GM23248 (cell line): ENCODE measurements at regions not wholly inside any gene's neighbourhood (a gene's known extent, or its start where the extent isn't known, plus 50 kb on each side); places are given as distances from the start of the nearest gene placed in this dataset.

Experiments
- DNase-seq: peaks from one replicate; pipeline ENCODE4 v3.0.0-alpha.2; 2015
- H2AFZ ChIP-seq: fragments of 200-600 bp; sonication (generic); 2 replicates; pipeline ENCODE4 v1.6.1; 2016; ENCODE audit warnings: antibody characterized with exemption
- H3F3A ChIP-seq: fragments of 200-600 bp; sonication (generic); 2 replicates; pipeline ENCODE4 v1.6.1; 2016; ENCODE audit warnings: mild to moderate bottlenecking, antibody characterized with exemption, mixed run types; ENCODE audit not compliant: insufficient read depth
- H3K27ac ChIP-seq: fragments of 200-600 bp; sonication (generic); 2 replicates; pipeline ENCODE4 v1.5.1; 2016; ENCODE audit warnings: mild to moderate bottlenecking
- H3K27me3 ChIP-seq: fragments of 200-600 bp; sonication (generic); replicated peaks from 2 replicates; pipeline ENCODE4 v1.6.1; 2016; ENCODE audit warnings: mild to moderate bottlenecking; ENCODE audit not compliant: insufficient read depth
- H3K36me3 ChIP-seq: fragments of 200-600 bp; sonication (generic); 2 replicates; pipeline ENCODE4 v1.6.1; 2016; ENCODE audit warnings: low read depth, mild to moderate bottlenecking
- H3K4me1 ChIP-seq: fragments of 200-600 bp; sonication (generic); 2 replicates; pipeline ENCODE4 v1.6.1; 2016; ENCODE audit warnings: mild to moderate bottlenecking; ENCODE audit not compliant: insufficient read depth
- H3K4me2 ChIP-seq: fragments of 200-600 bp; sonication (generic); one replicate; pipeline ENCODE4 v1.6.1; 2016; ENCODE audit warnings: mild to moderate bottlenecking; ENCODE audit not compliant: unreplicated experiment
- H3K4me3 ChIP-seq: fragments of 200-600 bp; sonication (generic); 2 replicates; pipeline ENCODE4 v1.5.1; 2016; ENCODE audit warnings: mild to moderate bottlenecking
- H3K79me2 ChIP-seq: fragments of 200-600 bp; sonication (generic); 2 replicates; pipeline ENCODE4 v1.6.1; 2016; ENCODE audit warnings: mild to moderate bottlenecking; ENCODE audit not compliant: insufficient read depth
- H3K9ac ChIP-seq: fragments of 200-600 bp; sonication (generic); 2 replicates; pipeline ENCODE4 v1.6.1; 2016; ENCODE audit warnings: mild to moderate bottlenecking
- H3K9me2 ChIP-seq: fragments of 200-600 bp; sonication (generic); 2 replicates; pipeline ENCODE4 v1.6.1; 2016; ENCODE audit warnings: mixed run types, mild to moderate bottlenecking, moderate library complexity; ENCODE audit not compliant: insufficient read depth
- H3K9me3 ChIP-seq: fragments of 200-600 bp; sonication (generic); one replicate; pipeline ENCODE4 v1.6.1; 2017; ENCODE audit warnings: low read depth
- H4K20me1 ChIP-seq: fragments of 200-600 bp; sonication (generic); 2 replicates; pipeline ENCODE4 v1.6.0; 2016; ENCODE audit not compliant: insufficient read depth
- EZH2 ChIP-seq: fragments of 200-600 bp; sonication (generic); IDR thresholded peaks from 2 replicates; pipeline ENCODE4 v1.6.1; 2018; ENCODE audit warnings: antibody characterized with exemption, mild to moderate bottlenecking; ENCODE audit not compliant: insufficient read depth, poor library complexity, severe bottlenecking
- EZH2phosphoT487 ChIP-seq: fragments of 200-600 bp; sonication (generic); IDR thresholded peaks from 2 replicates; pipeline ENCODE4 v1.6.1; 2018; ENCODE audit warnings: antibody characterized with exemption, moderate library complexity, mild to moderate bottlenecking, low read depth; ENCODE audit not compliant: insufficient read depth
- WGBS, 2 experiments: methylation state at CpG; one replicate each; pipeline ENCODE4 v1.1.6; 2015 to 2017; ENCODE audit warnings: low lambda C conversion rate in 2 of 2, low coverage in 1 of 2; ENCODE audit errors: missing lambda C conversion rate in 2 of 2; 5-methylcytosine and 5-hydroxymethylcytosine counted together
- in situ Hi-C: fragments of 300-500 bp; cut with MboI; formaldehyde crosslinking; loops from 2 replicates; pipeline ENCODE4 v1.15.0; 2020

- no peaks in the 10 kb centered on the region for H3F3A ChIP-seq
- no peaks in the 10 kb centered on the region for H3K36me3 ChIP-seq
- DNase-seq: no peak
- no peaks in the 10 kb centered on the region for H3K9me3 ChIP-seq
- TF ChIP-seq EZH2phosphoT487 (no peak), EZH2 (no peak)
- 32 to 39% methylated on average over 7 of the region's 7 CpGs for WGBS, 2 experiments
- H3K79me2 ChIP-seq: no peaks in the 10 kb centered on the region
- in situ Hi-C loops: no loop called here
- no peak overlapping the region for H3K4me3 ChIP-seq
- no peaks in the 10 kb centered on the region for H3K9me2 ChIP-seq
- H3K9ac ChIP-seq: no peak overlapping the region
- peaks cover 25% of the 10 kb centered on the region for H3K27me3 ChIP-seq
- H3K4me1 ChIP-seq: no peaks in the 10 kb centered on the region
- no peaks in the 10 kb centered on the region for H4K20me1 ChIP-seq
- H3K27ac ChIP-seq: no peak overlapping the region
- no peak overlapping the region for H3K4me2 ChIP-seq
- no peak overlapping the region for H2AFZ ChIP-seq
These were observed 99.6 kb downstream of the KCNF1 start for GRCh38 chr2:11011359-11011758.

GRCh38 chr2:11012131-11012693 is 100.5 kb downstream of the KCNF1 start:
- Histone ChIP-seq H3K9ac (no peak overlapping the region), H3K4me2 (no peak overlapping the region), H3K9me3 (no peaks in the 10 kb centered on the region), H3K27me3 (peaks cover 34% of the 10 kb centered on the region), H3K79me2 (no peaks in the 10 kb centered on the region), H2AFZ (no peak overlapping the region), H3F3A (no peaks in the 10 kb centered on the region), H3K4me1 (no peaks in the 10 kb centered on the region), H3K4me3 (no peak overlapping the region), H3K27ac (no peak overlapping the region), H3K36me3 (no peaks in the 10 kb centered on the region), H3K9me2 (no peaks in the 10 kb centered on the region), H4K20me1 (no peaks in the 10 kb centered on the region)
- TF ChIP-seq EZH2 (no peak), EZH2phosphoT487 (no peak)
- in situ Hi-C loops: no loop called here
- DNase-seq: no peak
- WGBS, 2 experiments: 43 to 44% methylated on average over 6 of the region's 6 CpGs

- H3K9me2 ChIP-seq: no peaks in the 10 kb centered on the region
- H3K27ac ChIP-seq: no peak overlapping the region
- no peaks in the 10 kb centered on the region for H3F3A ChIP-seq
- peaks cover 43% of the 10 kb centered on the region for H3K27me3 ChIP-seq
- no peak overlapping the region for H3K9ac ChIP-seq
- H3K4me2 ChIP-seq: no peak overlapping the region
- in situ Hi-C loops: no loop called here
- no peak overlapping the region for H3K4me3 ChIP-seq
- H2AFZ ChIP-seq: no peak overlapping the region
- H4K20me1 ChIP-seq: no peaks in the 10 kb centered on the region
- no peak for TF ChIP-seq EZH2phosphoT487
- no peak for TF ChIP-seq EZH2
- WGBS, 2 experiments: 43 to 52% methylated on average over 6 of the region's 6 CpGs
- H3K36me3 ChIP-seq: no peaks in the 10 kb centered on the region
- no peaks in the 10 kb centered on the region for H3K4me1 ChIP-seq
- DNase-seq: no peak
- no peaks in the 10 kb centered on the region for H3K9me3 ChIP-seq
- no peaks in the 10 kb centered on the region for H3K79me2 ChIP-seq
These were observed 101.5 kb downstream of the KCNF1 start for GRCh38 chr2:11013196-11013595.

GRCh38 chr2:11014026-11014425 is 102.3 kb downstream of the KCNF1 start:
- DNase-seq: no peak
- Histone ChIP-seq H2AFZ (no peak overlapping the region), H3K27ac (no peak overlapping the region), H3K9me2 (no peaks in the 10 kb centered on the region), H3K9ac (no peak overlapping the region), H3K4me3 (no peak overlapping the region), H3F3A (no peaks in the 10 kb centered on the region), H3K36me3 (no peaks in the 10 kb centered on the region), H3K27me3 (peaks cover 47% of the 10 kb centered on the region), H3K4me2 (no peak overlapping the region), H3K79me2 (no peaks in the 10 kb centered on the region), H4K20me1 (no peaks in the 10 kb centered on the region), H3K9me3 (no peaks in the 10 kb centered on the region), H3K4me1 (no peaks in the 10 kb centered on the region)
- in situ Hi-C loops: no loop called here
- TF ChIP-seq EZH2 (no peak), EZH2phosphoT487 (no peak)
- 53 to 54% methylated on average over 4 of the region's 4 CpGs for WGBS, 2 experiments

- in situ Hi-C loops: no loop called here
- peaks cover 65% of the 10 kb centered on the region for H3K27me3 ChIP-seq
- H3K27ac ChIP-seq: no peak overlapping the region
- no peaks in the 10 kb centered on the region for H3K9me3 ChIP-seq
- H3F3A ChIP-seq: no peaks in the 10 kb centered on the region
- no peaks in the 10 kb centered on the region for H3K79me2 ChIP-seq
- TF ChIP-seq EZH2phosphoT487 (no peak), EZH2 (no peak)
- H3K9me2 ChIP-seq: no peaks in the 10 kb centered on the region
- no peaks in the 10 kb centered on the region for H3K36me3 ChIP-seq
- H3K9ac ChIP-seq: no peak overlapping the region
- H3K4me2 ChIP-seq: no peak overlapping the region
- no peaks in the 10 kb centered on the region for H3K4me1 ChIP-seq
- no peak for DNase-seq
- 35 to 38% methylated on average over 7 of the region's 7 CpGs for WGBS, 2 experiments
- H3K4me3 ChIP-seq: no peak overlapping the region
- H4K20me1 ChIP-seq: no peaks in the 10 kb centered on the region
- H2AFZ ChIP-seq: no peak overlapping the region
These were observed 105.1 kb downstream of the KCNF1 start for GRCh38 chr2:11016735-11017388.
